H1 (cell line): ENCODE measurements at regions not wholly inside any gene's neighbourhood (a gene's known extent, or its start where the extent isn't known, plus 50 kb on each side); places are given as distances from the start of the nearest gene placed in this dataset.

ENCODE experiments used
- CTCF ChIA-PET: fragments of 300-600 bp; sonication (Branson Sonifier 250); formaldehyde crosslinking; loops from one replicate; lab custom pipeline; 2021; ENCODE audit not compliant: partially characterized antibody; lab: Charles Lee
- POLR2A ChIA-PET: fragments of 300-600 bp; sonication (Branson Sonifier 250); formaldehyde crosslinking; loops from one replicate; lab custom pipeline; 2021; ENCODE audit warnings: inconsistent platforms; ENCODE audit not compliant: partially characterized antibody; lab: Charles Lee
- DNase-seq, 2 experiments: peaks; one replicate each; pipeline versions ENCODE4 v3.0.0 to v3.0.0-alpha.2; 2010 to 2022; ENCODE audit warnings: low spot score in 2 of 2, low read depth in 1 of 2, mixed read lengths in 1 of 2
- FAIRE-seq: peaks from 2 replicates; lab custom pipeline; 2011; peaks lifted over from hg19 to GRCh38; lab: Jason Lieb, UNC
- H2AFZ ChIP-seq: 2 replicates; pipeline ENCODE4 v1.8.1; 2012; ENCODE audit warnings: low read length, inconsistent platforms
- H2AK5ac ChIP-seq: 2 replicates; pipeline ENCODE4 v1.6.1; 2013; ENCODE audit warnings: low read depth, low read length
- H2BK120ac ChIP-seq: replicated peaks from 2 replicates; pipeline ENCODE3; 2013; ENCODE audit warnings: low read depth, low read length, inconsistent platforms
- H2BK12ac ChIP-seq: 2 replicates; pipeline ENCODE4 v1.6.1; 2013; ENCODE audit warnings: low read depth, low read length
- H2BK15ac ChIP-seq: 2 replicates; pipeline ENCODE4 v1.6.1; 2013; ENCODE audit warnings: low read length
- H2BK20ac ChIP-seq: 2 replicates; pipeline ENCODE4 v1.6.1; 2013; ENCODE audit warnings: low read length
- H2BK5ac ChIP-seq: 2 replicates; pipeline ENCODE4 v1.6.1; 2013; ENCODE audit warnings: low read depth, low read length
- H3K14ac ChIP-seq: 2 replicates; pipeline ENCODE4 v1.6.1; 2013; ENCODE audit warnings: inconsistent platforms; ENCODE audit not compliant: insufficient read length
- H3K18ac ChIP-seq: 2 replicates; pipeline ENCODE4 v1.6.1; 2013; ENCODE audit warnings: low read length; ENCODE audit errors: extremely low read depth
- H3K23ac ChIP-seq: 2 replicates; pipeline ENCODE4 v1.6.1; 2013; ENCODE audit warnings: inconsistent platforms; ENCODE audit not compliant: insufficient read length
- H3K23me2 ChIP-seq: 2 replicates; pipeline ENCODE4 v1.6.1; 2013; ENCODE audit warnings: low read depth, low read length
- H3K27ac ChIP-seq: 2 replicates; pipeline ENCODE4 v1.6.1; 2011; ENCODE audit warnings: low read depth, low read length, inconsistent platforms
- H3K27me3 ChIP-seq, 4 experiments: replicated peaks in 1 of 4; 1 replicate in 1 of 4; 2 replicates in 3 of 4; pipeline versions ENCODE4 v1.6.1 to v1.8.1; 2011 to 2013; ENCODE audit warnings: low read length in 3 of 4, mild to moderate bottlenecking in 3 of 4, inconsistent platforms in 2 of 4, mixed read lengths in 2 of 4, moderate library complexity in 1 of 4; ENCODE audit not compliant: control insufficient read depth in 3 of 4, insufficient read depth in 3 of 4; ENCODE audit errors: extremely low read depth in 1 of 4
- H3K36me3 ChIP-seq, 4 experiments: 2 replicates each; pipeline versions ENCODE4 v1.6.1 to v1.8.1; 2011 to 2013; ENCODE audit warnings: mild to moderate bottlenecking in 4 of 4, low read length in 3 of 4, moderate library complexity in 2 of 4, control low read depth in 1 of 4, inconsistent platforms in 1 of 4; ENCODE audit not compliant: insufficient read depth in 4 of 4, control insufficient read depth in 2 of 4
- H3K4ac ChIP-seq: replicated peaks from 2 replicates; pipeline ENCODE3; 2013; ENCODE audit warnings: low read length, low read depth, mixed read lengths, inconsistent platforms; ENCODE audit not compliant: insufficient read length
- H3K4me1 ChIP-seq, 4 experiments: replicated peaks in 1 of 4; 1 replicate in 1 of 4; 2 replicates in 3 of 4; pipeline versions ENCODE4 v1.6.1 to v1.8.1; 2011 to 2013; ENCODE audit warnings: low read length in 3 of 4, inconsistent platforms in 2 of 4, mixed read lengths in 1 of 4; ENCODE audit not compliant: insufficient read depth in 4 of 4, control insufficient read depth in 3 of 4
- H3K4me2 ChIP-seq, 2 experiments: 2 replicates each; pipeline versions ENCODE4 v1.6.1 to v1.8.1; 2011 to 2013; ENCODE audit warnings: low read depth in 2 of 2, low read length in 2 of 2, control low read depth in 1 of 2, inconsistent platforms in 1 of 2, mild to moderate bottlenecking in 1 of 2; ENCODE audit not compliant: insufficient read depth in 1 of 2
- H3K4me3 ChIP-seq, 4 experiments: fragments of 200-600, 300-600 bp in 1 of 4; sonication (generic), shearing (Covaris generic), sonication (Bioruptor Twin) in 1 of 4; 2 replicates each; pipeline versions ENCODE4 v1.5.1 to v1.8.1; 2011 to 2016; ENCODE audit warnings: low read length in 4 of 4, low read depth in 3 of 4, control low read depth in 2 of 4, inconsistent platforms in 2 of 4, mild to moderate bottlenecking in 2 of 4, mixed read lengths in 1 of 4, moderate library complexity in 1 of 4; ENCODE audit not compliant: insufficient read depth in 2 of 4; ENCODE audit errors: extremely low read depth in 1 of 4
- H3K56ac ChIP-seq: replicated peaks from 2 replicates; pipeline ENCODE3; 2013; ENCODE audit warnings: low read depth, mild to moderate bottlenecking, mixed read lengths, low read length, inconsistent platforms; ENCODE audit not compliant: insufficient read length
- H3K79me1 ChIP-seq: 2 replicates; pipeline ENCODE4 v1.6.1; 2013; ENCODE audit warnings: low read depth, low read length, control low read depth
- H3K79me2 ChIP-seq, 2 experiments: 2 replicates each; pipeline versions ENCODE4 v1.6.1 to v1.8.1; 2012 to 2013; ENCODE audit warnings: low read length in 2 of 2, mild to moderate bottlenecking in 2 of 2, inconsistent platforms in 1 of 2; ENCODE audit not compliant: insufficient read depth in 2 of 2, control insufficient read depth in 1 of 2
- H3K9ac ChIP-seq, 4 experiments: replicated peaks in 1 of 4; 1 replicate in 1 of 4; 2 replicates in 3 of 4; pipeline versions ENCODE4 v1.6.1 to v1.8.1; 2011 to 2013; ENCODE audit warnings: low read depth in 3 of 4, low read length in 3 of 4, control low read depth in 2 of 4, mild to moderate bottlenecking in 2 of 4, moderate library complexity in 2 of 4, inconsistent platforms in 1 of 4; ENCODE audit errors: extremely low read depth in 1 of 4
- H3K9me3 ChIP-seq, 2 experiments: 2 replicates each; pipeline versions ENCODE4 v1.6.1 to v1.8.1; 2012 to 2013; ENCODE audit warnings: mild to moderate bottlenecking in 2 of 2, moderate library complexity in 2 of 2, control low read depth in 1 of 2, inconsistent platforms in 1 of 2, low read depth in 1 of 2, low read length in 1 of 2, mixed read lengths in 1 of 2; ENCODE audit not compliant: insufficient read depth in 2 of 2
- H4K20me1 ChIP-seq, 2 experiments: replicated peaks in 1 of 2; 2 replicates each; pipeline versions ENCODE3 to v1.8.1; 2011 to 2013; ENCODE audit warnings: inconsistent platforms in 2 of 2, low read length in 2 of 2, mild to moderate bottlenecking in 1 of 2; ENCODE audit not compliant: insufficient read depth in 2 of 2, control insufficient read depth in 1 of 2
- H4K5ac ChIP-seq: 2 replicates; pipeline ENCODE4 v1.6.1; 2013; ENCODE audit warnings: low read length, low read depth, mixed read lengths, inconsistent platforms; ENCODE audit not compliant: insufficient read length
- H4K8ac ChIP-seq: 2 replicates; pipeline ENCODE4 v1.8.0; 2013; ENCODE audit warnings: mild to moderate bottlenecking, moderate library complexity, low read length, inconsistent platforms; ENCODE audit not compliant: insufficient read depth; ENCODE audit errors: extremely low read depth
- H4K91ac ChIP-seq: replicated peaks from 2 replicates; pipeline ENCODE3; 2013; ENCODE audit warnings: low read length, mixed read lengths, inconsistent platforms; ENCODE audit not compliant: insufficient read length
- CBX8 ChIP-seq: fragments of 300-800, 300-1000 bp; sonication (generic); IDR thresholded peaks from 2 replicates; pipeline ENCODE4 v1.7.1; 2016; ENCODE audit warnings: low read depth, low read length, borderline replicate concordance
- CEBPB ChIP-seq: IDR thresholded peaks from 2 replicates; pipeline ENCODE4 v1.6.1; 2012; ENCODE audit warnings: low read depth, low read length
- CREB1 ChIP-seq: IDR thresholded peaks from 2 replicates; pipeline ENCODE4 v1.6.1; 2012; ENCODE audit warnings: inconsistent platforms
- CTCF ChIP-seq, 3 experiments: IDR thresholded peaks; 1 replicate in 2 of 3; 2 replicates in 1 of 3; pipeline versions ENCODE4 v1.5.1 to v1.6.1; 2011; ENCODE audit warnings: low read length in 3 of 3, mild to moderate bottlenecking in 3 of 3, inconsistent platforms in 2 of 3, low read depth in 1 of 3, moderate library complexity in 1 of 3; ENCODE audit not compliant: insufficient read depth in 1 of 3; ENCODE audit errors: control extremely low read depth in 1 of 3
- FOSL1 ChIP-seq: IDR thresholded peaks from 2 replicates; pipeline ENCODE4 v1.6.1; 2011; ENCODE audit warnings: mild to moderate bottlenecking, low read depth, low read length, moderate library complexity; ENCODE audit not compliant: insufficient read depth
- JUN ChIP-seq: IDR thresholded peaks from 2 replicates; pipeline ENCODE4 v1.6.1; 2011; ENCODE audit warnings: low read depth, mild to moderate bottlenecking, improper control_type of control experiment, low read length
- RBBP5 ChIP-seq: IDR thresholded peaks from 2 replicates; pipeline ENCODE4 v1.7.1; 2012; ENCODE audit warnings: low read depth, mild to moderate bottlenecking, inconsistent platforms, low read length, moderate library complexity, borderline replicate concordance
- RNF2 ChIP-seq: fragments of 200-900, 300-1000 bp; sonication (generic); IDR thresholded peaks from 2 replicates; pipeline ENCODE4 v1.7.1; 2016; ENCODE audit warnings: borderline replicate concordance, low read depth, mild to moderate bottlenecking, antibody characterized with exemption, low read length; ENCODE audit not compliant: poor library complexity, severe bottlenecking; ENCODE audit errors: missing control alignments
- SIN3A ChIP-seq, 2 experiments: IDR thresholded peaks in 1 of 2; conservative IDR thresholded peaks in 1 of 2; 2 replicates each; pipeline ENCODE4 v1.6.1; 2011 to 2012; ENCODE audit warnings: low read length in 2 of 2, improper control_type of control experiment in 1 of 2, low read depth in 1 of 2, mild to moderate bottlenecking in 1 of 2
- SIX5 ChIP-seq: IDR thresholded peaks from 2 replicates; pipeline ENCODE4 v1.6.1; 2011; ENCODE audit warnings: mild to moderate bottlenecking, low read depth, low read length
- SP4 ChIP-seq: IDR thresholded peaks from 2 replicates; pipeline ENCODE4 v1.6.1; 2012; ENCODE audit warnings: low read length, inconsistent platforms
- TAF1 ChIP-seq: IDR thresholded peaks from 2 replicates; pipeline ENCODE4 v1.6.1; 2011; ENCODE audit warnings: mild to moderate bottlenecking, low read depth, low read length
- TAF7 ChIP-seq: optimal IDR thresholded peaks from 2 replicates; pipeline ENCODE3; 2011; ENCODE audit warnings: low read depth, mild to moderate bottlenecking, inconsistent platforms, low read length, moderate library complexity, borderline replicate concordance
- TEAD4 ChIP-seq: IDR thresholded peaks from 2 replicates; pipeline ENCODE4 v1.6.1; 2012; ENCODE audit warnings: low read depth, low read length, inconsistent platforms, mixed read lengths

- no peaks in the 10 kb centered on the region for H3K36me3 ChIP-seq
- no peak overlapping the region for H3K27ac ChIP-seq
- H3K9me3 ChIP-seq = peaks cover 13 to 19% of the 10 kb centered on the region in 2 experiments
- H2BK120ac ChIP-seq = no peak overlapping the region
- H3K4me1 ChIP-seq = no peaks in the 10 kb centered on the region
- ChIA-PET CTCF (no interaction called here), POLR2A (no interaction called here)
- H3K14ac ChIP-seq = no peak overlapping the region
- no peak overlapping the region for H2AK5ac ChIP-seq
- H4K5ac ChIP-seq = no peak overlapping the region
- no peaks in the 10 kb centered on the region for H3K27me3 ChIP-seq
- H2BK12ac ChIP-seq = no peak overlapping the region
- no peak overlapping the region for H3K4me2 ChIP-seq
- DNase-seq = no peak
- H3K23ac ChIP-seq = no peak overlapping the region
- no peak for FAIRE-seq
- H4K91ac ChIP-seq = no peak overlapping the region
- H2AFZ ChIP-seq = no peak overlapping the region
- H3K4me3 ChIP-seq = no peak overlapping the region
- no peak overlapping the region for H3K56ac ChIP-seq
- H4K20me1 ChIP-seq = no peaks in the 10 kb centered on the region
- no peak overlapping the region for H3K9ac ChIP-seq
- no peak overlapping the region for H2BK5ac ChIP-seq
- no peak overlapping the region for H2BK20ac ChIP-seq
- no peak overlapping the region for H4K8ac ChIP-seq
- no peak overlapping the region for H3K4ac ChIP-seq
- no peaks in the 10 kb centered on the region for H3K23me2 ChIP-seq
- H3K79me2 ChIP-seq = no peaks in the 10 kb centered on the region
- no peaks in the 10 kb centered on the region for H3K79me1 ChIP-seq
- H3K18ac ChIP-seq = no peak overlapping the region
- no peak overlapping the region for H2BK15ac ChIP-seq
- TF ChIP-seq SP4 (no peak), CBX8 (no peak), RBBP5 (no peak), FOSL1 (no peak), TAF7 (no peak), JUN (no peak), SIN3A (conservative IDR thresholded peaks at IDR 0.05 in 1 of 2, IDR thresholded peaks at IDR 0.05 in 1 of 2; ENCODE audit: low read depth in 1 of 2, low read length in 2 of 2) (no peak), TAF1 (no peak), RNF2 (no peak), CREB1 (no peak), SIX5 (no peak), CEBPB (no peak), CTCF (IDR thresholded peaks at IDR 0.05; ENCODE audit: control extremely low read depth in 1 of 3, insufficient read depth in 1 of 3, low read depth in 1 of 3, low read length in 3 of 3) (no peak), TEAD4 (no peak)
Observed at GRCh38 chr12:40583743-40584142, 108.5 kb upstream of the CNTN1 start.
